HepG2 (cell line): ENCODE measurements at regions not wholly inside any gene's neighbourhood (a gene's known extent, or its start where the extent isn't known, plus 50 kb on each side); places are given as distances from the start of the nearest gene placed in this dataset.

Source experiments
- ATAC-seq: fragments of 200-7000 bp; cut with Tn5 transposase; 3 replicates; pipeline ENCODE4 v1.9.1; 2020; ENCODE audit warnings: mild to moderate bottlenecking, moderate library complexity
- BruUV-seq: library from RNA; stranded (reverse); fragments of 400-500 nt; replicated peaks from 2 replicates; lab custom pipeline; 2021; lab: Mats Ljungman, UMichigan
- CTCF ChIA-PET: fragments of 300-600 bp; formaldehyde crosslinking; extraction: SDS; loops from one replicate; lab custom pipeline; 2021; ENCODE audit warnings: low total read pairs, inconsistent platforms, low intra/inter-chr PET ratio; lab: Yijun Ruan, JAX
- POLR2A ChIA-PET: fragments of 350-600 bp; sonication (Branson Sonifier 250); formaldehyde crosslinking; loops from one replicate; lab custom pipeline; 2020; ENCODE audit warnings: antibody characterized with exemption, inconsistent platforms; lab: Yijun Ruan, JAX
- DNase-seq: peaks from one replicate; pipeline ENCODE4 v3.0.0-alpha.2; 2015; ENCODE audit warnings: low spot score
- FAIRE-seq: peaks from 3 replicates; lab custom pipeline; 2011; peaks lifted over from hg19 to GRCh38; lab: Jason Lieb, UNC
- H2AFZ ChIP-seq: one replicate; pipeline ENCODE4 v1.6.1; 2011; ENCODE audit warnings: low read length, inconsistent platforms
- H3K27ac ChIP-seq: fragments of 300-600 bp; 3 replicates; pipeline ENCODE4 v1.8.0; 2011; ENCODE audit warnings: mixed run types, mild to moderate bottlenecking, mixed read lengths, low read length, inconsistent platforms; ENCODE audit not compliant: insufficient read depth; ENCODE audit errors: extremely low read length
- H3K27me3 ChIP-seq, 2 experiments: fragments of 200-600 bp in 1 of 2; 2 replicates in 1 of 2; 3 replicates in 1 of 2; pipeline versions ENCODE4 v1.6.0 to v1.8.0; 2011; ENCODE audit warnings: low read length in 2 of 2, mild to moderate bottlenecking in 2 of 2, moderate library complexity in 2 of 2, inconsistent platforms in 1 of 2; ENCODE audit not compliant: insufficient read depth in 2 of 2, control insufficient read depth in 1 of 2
- H3K36me3 ChIP-seq, 2 experiments: fragments of 200-600 bp in 1 of 2; replicated peaks in 1 of 2; 2 replicates in 1 of 2; 3 replicates in 1 of 2; pipeline versions ENCODE4 v1.5.1 to v1.8.0; 2011; ENCODE audit warnings: low read length in 2 of 2, inconsistent platforms in 1 of 2; ENCODE audit not compliant: insufficient read depth in 2 of 2, control insufficient read depth in 1 of 2
- H3K4me1 ChIP-seq: 2 replicates; pipeline ENCODE4 v1.5.1; 2012; ENCODE audit warnings: low read length, inconsistent platforms; ENCODE audit not compliant: insufficient read depth
- H3K4me2 ChIP-seq: 2 replicates; pipeline ENCODE4 v1.6.0; 2011; ENCODE audit warnings: low read depth, low read length, inconsistent platforms
- H3K4me3 ChIP-seq, 3 experiments: fragments of 200-600 bp in 1 of 3; sonication (generic), shearing (Covaris generic) in 1 of 3; replicated peaks in 1 of 3; 2 replicates each; pipeline ENCODE4 v1.5.1; 2011 to 2016; ENCODE audit warnings: low read length in 3 of 3, inconsistent platforms in 2 of 3, low read depth in 2 of 3, mild to moderate bottlenecking in 2 of 3, control low read depth in 1 of 3, mixed read lengths in 1 of 3; ENCODE audit not compliant: insufficient read depth in 1 of 3
- H3K79me2 ChIP-seq: one replicate; pipeline ENCODE4 v1.6.1; 2011; ENCODE audit warnings: low read length, inconsistent platforms; ENCODE audit not compliant: insufficient read depth
- H3K9ac ChIP-seq: 2 replicates; pipeline ENCODE4 v1.6.0; 2011; ENCODE audit warnings: mild to moderate bottlenecking, low read depth, low read length, inconsistent platforms; ENCODE audit not compliant: insufficient read depth
- H3K9me3 ChIP-seq: 2 replicates; pipeline ENCODE4 v1.5.1; 2012; ENCODE audit warnings: mild to moderate bottlenecking, low read length
- H4K20me1 ChIP-seq: 2 replicates; pipeline ENCODE4 v1.6.0; 2011; ENCODE audit warnings: inconsistent platforms, mild to moderate bottlenecking, low read length, moderate library complexity; ENCODE audit not compliant: insufficient read depth
- BCL6 ChIP-seq: IDR thresholded peaks from 2 replicates; pipeline ENCODE4 v1.6.1; 2016; ENCODE audit warnings: missing genetic modification reagents, missing compliant biosample characterization
- CBX5 ChIP-seq: sonication (generic); formaldehyde crosslinking; IDR thresholded peaks from 2 replicates; pipeline ENCODE4 v1.4.0; 2020; ENCODE audit warnings: missing genetic modification reagents, borderline replicate concordance
- CHD2 ChIP-seq: IDR thresholded peaks from 2 replicates; pipeline ENCODE4 v1.6.1; 2011; ENCODE audit warnings: low read depth, low read length, improper control_type of control experiment
- CREB1 ChIP-seq, 2 experiments: fragments of 450-650 bp in 1 of 2; IDR thresholded peaks; 2 replicates each; pipeline ENCODE4 v1.6.1; 2016 to 2017; ENCODE audit warnings: control low read depth in 1 of 2, mild to moderate bottlenecking in 1 of 2, missing compliant biosample characterization in 1 of 2, missing genetic modification characterization in 1 of 2
- DMAP1 ChIP-seq: IDR thresholded peaks from 2 replicates; pipeline ENCODE4 v1.6.1; 2016
- FOXK1 ChIP-seq: sonication (generic); formaldehyde crosslinking; IDR thresholded peaks from 2 replicates; pipeline ENCODE4 v1.4.0; 2020; ENCODE audit warnings: low read depth, missing genetic modification reagents, borderline replicate concordance
- MATR3 ChIP-seq: sonication (generic); formaldehyde crosslinking; IDR thresholded peaks from 2 replicates; pipeline ENCODE4 v1.4.0; 2020; ENCODE audit warnings: missing genetic modification reagents
- MZF1 ChIP-seq: sonication (generic); formaldehyde crosslinking; IDR thresholded peaks from 2 replicates; pipeline ENCODE4 v1.8.1; 2023; ENCODE audit warnings: mild to moderate bottlenecking, missing genetic modification reagents, borderline replicate concordance
- NR2F1 ChIP-seq, 2 experiments: fragments of 450-650 bp in 1 of 2; formaldehyde crosslinking in 1 of 2; IDR thresholded peaks; 2 replicates each; pipeline versions ENCODE4 v1.5.0 to v1.6.1; 2016 to 2020; ENCODE audit warnings: mild to moderate bottlenecking in 1 of 2, missing compliant biosample characterization in 1 of 2, missing genetic modification reagents in 1 of 2, moderate library complexity in 1 of 2
- TMF1 ChIP-seq: sonication (generic); formaldehyde crosslinking; IDR thresholded peaks from 2 replicates; pipeline ENCODE4 v1.8.1; 2022; ENCODE audit warnings: low read depth, missing genetic modification reagents
- ZNF143 ChIP-seq: sonication (generic); formaldehyde crosslinking; IDR thresholded peaks from 2 replicates; pipeline ENCODE4 v1.4.0; 2020; ENCODE audit warnings: missing genetic modification reagents
- ZNF282 ChIP-seq: fragments of 450-650 bp; IDR thresholded peaks from 2 replicates; pipeline ENCODE4 v1.6.1; 2018; ENCODE audit not compliant: partially characterized antibody
- ZNF598 ChIP-seq: sonication (generic); formaldehyde crosslinking; IDR thresholded peaks from 2 replicates; pipeline ENCODE4 v1.5.1; 2020; ENCODE audit warnings: mild to moderate bottlenecking, missing genetic modification reagents, borderline replicate concordance
- ZNF841 ChIP-seq: sonication (generic); formaldehyde crosslinking; IDR thresholded peaks from 2 replicates; pipeline ENCODE4 v1.8.1; 2023; ENCODE audit warnings: missing genetic modification reagents, borderline replicate concordance
- ZNF878 ChIP-seq: sonication (generic); formaldehyde crosslinking; IDR thresholded peaks from 2 replicates; pipeline ENCODE4 v1.8.1; 2023; ENCODE audit warnings: mild to moderate bottlenecking, missing genetic modification reagents, moderate library complexity
- WGBS: methylation state at CpG from one replicate; pipeline ENCODE4 v1.1.6; 2017; ENCODE audit warnings: low lambda C conversion rate; 5-methylcytosine and 5-hydroxymethylcytosine counted together
- in situ Hi-C: cut with HindIII; loops from 2 replicates; pipeline ENCODE4 v1.10.0; 2017; ENCODE audit warnings: low pct_unique_long_range_greater_than_20kb; ENCODE audit not compliant: extremely low pct_ligation_motif_present
- intact Hi-C: fragments of 100-400 bp; cut with micrococcal nuclease; formaldehyde crosslinking; loops from one replicate; pipeline ENCODE4 v1.10.0; 2022; ENCODE audit not compliant: unreplicated experiment
- TF ChIP-seq, protein P1 (sequence below): IDR thresholded peaks from 2 replicates; pipeline ENCODE4 v1.6.1; 2012; ENCODE audit warnings: inconsistent platforms
- TF ChIP-seq, protein P2 (sequence below): sonication (generic); formaldehyde crosslinking; conservative IDR thresholded peaks from 2 replicates; pipeline ENCODE4 v1.4.0; 2020; ENCODE audit warnings: missing genetic modification reagents

DNA sequence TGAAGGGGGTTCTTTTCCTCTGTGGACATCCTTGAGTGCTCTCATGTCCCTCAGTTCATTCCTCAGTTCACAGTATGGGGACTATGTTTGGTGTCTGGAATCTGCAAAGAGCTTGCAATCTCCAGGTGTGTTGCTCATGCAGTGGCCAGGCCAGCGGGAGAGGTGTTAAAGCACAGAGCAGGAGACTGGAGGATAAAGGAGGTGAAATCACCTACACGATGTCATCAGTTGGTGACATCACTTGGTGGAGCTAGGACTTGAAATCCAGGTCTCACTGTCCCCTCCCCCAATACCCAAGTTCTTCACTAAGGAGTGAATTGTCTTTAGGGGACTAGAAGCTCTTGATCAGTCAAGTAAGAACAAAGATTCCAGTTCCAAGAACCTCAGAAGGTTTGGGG lies 197.3 kb upstream of the ZNF618 start:
- no peak for FAIRE-seq
- peaks cover 3 to 49% of the 10 kb centered on the region in 2 experiments; a peak in 3 of 5 replicates for H3K27me3 ChIP-seq
- H3K79me2 ChIP-seq = no peaks in the 10 kb centered on the region
- H3K4me2 ChIP-seq = no peak overlapping the region
- ChIA-PET CTCF (no interaction called here), POLR2A (no interaction called here)
- ATAC-seq = no peak
- WGBS = 5% methylated on average over 2 of the region's 2 CpGs
- H3K27ac ChIP-seq = no peak overlapping the region
- H3K9ac ChIP-seq = no peak overlapping the region
- peaks cover 10% of the 10 kb centered on the region; the same call in 1 of the 2 replicates for H3K4me1 ChIP-seq
- intact Hi-C loops = no loop called here
- no peaks in the 10 kb centered on the region for H4K20me1 ChIP-seq
- in situ Hi-C loops = no loop called here
- BruUV-seq = no TSS peak
- no peaks in the 10 kb centered on the region for H3K36me3 ChIP-seq
- H2AFZ ChIP-seq = no peak overlapping the region
- no peak overlapping the region for H3K4me3 ChIP-seq
- TF ChIP-seq TMF1 (CRISPR knock-in tag) (no peak), CREB1 (IDR thresholded peaks at IDR 0.05) (peak; percentile 25; the same call in 1 of the 2 replicates), CREB1 (CRISPR knock-in tag; IDR thresholded peaks at IDR 0.05) (no peak)
- TF ChIP-seq, all 625 proteins: peak for 1
- DNase-seq = no peak
- no peaks in the 10 kb centered on the region for H3K9me3 ChIP-seq

DNA sequence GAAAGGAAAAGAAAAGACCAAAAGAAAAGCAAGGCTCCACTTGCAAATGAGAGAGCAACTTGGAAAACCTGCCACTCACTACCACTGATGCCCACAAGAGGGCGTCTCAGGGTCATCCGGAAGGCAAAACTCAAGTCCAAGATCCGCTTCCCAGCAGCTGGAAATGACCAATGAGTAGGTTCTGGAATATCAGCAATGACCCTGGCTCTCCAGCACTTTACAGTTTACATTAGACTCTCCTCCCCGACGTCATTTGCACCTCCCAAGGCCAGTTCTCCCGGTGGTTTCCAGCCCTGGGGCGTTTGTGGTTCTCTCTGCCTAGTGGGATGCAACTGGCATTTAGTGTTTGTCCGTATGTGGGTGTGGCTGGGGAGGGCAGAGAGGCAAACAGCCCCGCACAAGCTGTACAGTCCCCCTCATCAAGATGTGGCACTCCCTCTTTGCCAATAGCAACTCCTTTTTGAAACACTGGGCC lies 193.8 kb upstream of the ZNF618 start:
- DNase-seq (peak; percentile 76), ATAC-seq (peak; percentile 84), FAIRE-seq (peak; percentile 96)
- Histone ChIP-seq H3K4me1 (peaks cover 10% of the 10 kb centered on the region; the same call in 1 of the 2 replicates), H3K27me3 (peaks cover 6 to 49% of the 10 kb centered on the region in 2 experiments; a peak in 3 of 5 replicates), H3K27ac (no peak overlapping the region), H4K20me1 (no peaks in the 10 kb centered on the region), H3K4me2 (peak overlapping the region; percentile 48; the same call in 1 of the 2 replicates), H3K79me2 (no peaks in the 10 kb centered on the region), H3K9ac (no peak overlapping the region), H3K9me3 (no peaks in the 10 kb centered on the region), H3K4me3 (peak overlapping the region in 1 of 3 experiments; percentile 25; a peak in 1 of 6 replicates), H3K36me3 (no peaks in the 10 kb centered on the region), H2AFZ (no peak overlapping the region)
- POLR2A ChIA-PET = no interaction called here
- CTCF ChIA-PET = interaction anchor here (1.8 kb wide), 1 partner anchor 55 kb away, joined by 6 read pairs; no protein-coding TSS in a partner anchor
- no TSS peak for BruUV-seq
- 3% methylated on average over 9 of the region's 9 CpGs for WGBS
- intact Hi-C loops (loop anchor here (1.0 kb wide), 1 partner anchor 365 kb away; no protein-coding TSS in a partner anchor), in situ Hi-C loops (no loop called here)
- TF ChIP-seq BCL6 (CRISPR knock-in tag) (peak; percentile 24; the same call in 1 of the 2 replicates), ZNF143 (CRISPR knock-in tag) (no peak), DMAP1 (CRISPR knock-in tag) (no peak), CHD2 (no peak), ZNF841 (CRISPR knock-in tag) (no peak), MZF1 (no peak), NR2F1 (CRISPR knock-in tag; IDR thresholded peaks at IDR 0.05) (no peak), ZNF878 (no peak), CREB1 (IDR thresholded peaks at IDR 0.05) (peak; percentile 18; the same call in 1 of the 2 replicates), CREB1 (CRISPR knock-in tag; IDR thresholded peaks at IDR 0.05) (peak; percentile 11; the same call in 1 of the 2 replicates), ZNF282 (no peak), ZNF598 (no peak), MATR3 (CRISPR knock-in tag) (no peak), FOXK1 (CRISPR knock-in tag) (no peak; the same call in 1 of the 2 replicates), CBX5 (CRISPR knock-in tag) (0 out of 2 replicates have a peak, but pooled peaks have one; percentile 26)
- TF ChIP-seq, protein P1, sequence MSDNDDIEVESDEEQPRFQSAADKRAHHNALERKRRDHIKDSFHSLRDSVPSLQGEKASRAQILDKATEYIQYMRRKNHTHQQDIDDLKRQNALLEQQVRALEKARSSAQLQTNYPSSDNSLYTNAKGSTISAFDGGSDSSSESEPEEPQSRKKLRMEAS = no peak
- TF ChIP-seq, protein P2, sequence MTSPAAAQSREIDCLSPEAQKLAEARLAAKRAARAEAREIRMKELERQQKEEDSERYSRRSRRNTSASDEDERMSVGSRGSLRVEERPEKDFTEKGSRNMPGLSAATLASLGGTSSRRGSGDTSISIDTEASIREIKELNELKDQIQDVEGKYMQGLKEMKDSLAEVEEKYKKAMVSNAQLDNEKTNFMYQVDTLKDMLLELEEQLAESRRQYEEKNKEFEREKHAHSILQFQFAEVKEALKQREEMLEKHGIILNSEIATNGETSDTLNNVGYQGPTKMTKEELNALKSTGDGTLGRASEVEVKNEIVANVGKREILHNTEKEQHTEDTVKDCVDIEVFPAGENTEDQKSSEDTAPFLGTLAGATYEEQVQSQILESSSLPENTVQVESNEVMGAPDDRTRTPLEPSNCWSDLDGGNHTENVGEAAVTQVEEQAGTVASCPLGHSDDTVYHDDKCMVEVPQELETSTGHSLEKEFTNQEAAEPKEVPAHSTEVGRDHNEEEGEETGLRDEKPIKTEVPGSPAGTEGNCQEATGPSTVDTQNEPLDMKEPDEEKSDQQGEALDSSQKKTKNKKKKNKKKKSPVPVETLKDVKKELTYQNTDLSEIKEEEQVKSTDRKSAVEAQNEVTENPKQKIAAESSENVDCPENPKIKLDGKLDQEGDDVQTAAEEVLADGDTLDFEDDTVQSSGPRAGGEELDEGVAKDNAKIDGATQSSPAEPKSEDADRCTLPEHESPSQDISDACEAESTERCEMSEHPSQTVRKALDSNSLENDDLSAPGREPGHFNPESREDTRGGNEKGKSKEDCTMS (CRISPR knock-in tag) = no peak
